ENCODE measurements at regions not wholly inside any gene's neighbourhood (a gene's known extent, or its start where the extent isn't known, plus 50 kb on each side); places are given as distances from the start of the nearest gene placed in this dataset.

DNA sequence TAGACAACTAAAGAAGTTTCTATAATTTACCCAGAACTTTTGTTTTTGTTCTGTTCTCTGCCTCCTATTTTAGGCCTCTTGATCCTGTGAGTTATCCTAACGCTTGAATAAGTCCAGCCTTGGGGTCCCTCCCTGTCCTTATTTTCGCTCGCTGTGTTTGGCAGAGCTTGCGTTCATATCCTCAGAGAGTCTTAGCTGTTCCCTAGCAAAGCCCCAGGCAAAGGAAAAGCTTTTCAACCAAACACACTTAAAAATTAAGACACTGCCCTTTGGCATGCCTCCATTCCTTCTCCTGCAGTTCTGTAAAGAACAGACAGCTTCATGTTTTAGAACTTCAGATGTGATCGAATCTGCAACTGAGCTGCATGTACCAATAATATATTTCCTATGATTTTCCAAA lies 517.2 kb downstream of the SUCLG1 start:
- TF ChIP-seq CTCF (IDR thresholded peaks at IDR 0.05): no peak
- no peak for TF ChIP-seq SIN3A (IDR thresholded peaks at IDR 0.05; ENCODE audit: borderline replicate concordance, insufficient read depth, low read depth, low read length)

Data from Panc1 (cell line).